SW 1271 (cell line): ENCODE measurements at regions not wholly inside any gene's neighbourhood (a gene's known extent, or its start where the extent isn't known, plus 50 kb on each side); places are given as distances from the start of the nearest gene placed in this dataset.
"Not testable (repeated sequence)": the region's sequence is repeated elsewhere in the genome, so short reads cannot be mapped to it uniquely, and the experiment has no call there.

Source experiments
- DNase-seq, 2 experiments: peaks; one replicate each; lab custom pipeline; 2025; lab: John Stamatoyannopoulos, UW

DNA sequence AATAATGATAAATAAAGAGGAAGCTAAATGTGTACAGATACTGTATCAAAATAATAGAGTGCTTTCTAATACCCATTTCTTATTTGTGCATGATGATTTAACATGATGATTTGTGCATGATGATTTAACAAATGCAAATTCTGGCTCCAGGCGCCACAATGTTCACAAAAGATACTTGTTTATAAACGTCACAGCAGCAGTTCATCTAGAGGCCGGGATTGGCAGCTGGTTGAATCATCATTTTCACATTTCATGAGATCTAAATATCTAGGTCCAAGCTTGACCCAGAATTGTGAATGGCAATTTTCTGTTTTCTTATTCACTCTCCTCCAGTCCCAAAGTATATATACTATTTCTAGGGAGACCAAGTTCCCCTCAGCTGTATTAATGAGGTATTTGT is 322.0 kb downstream of the SUCLG1 start:
- no peak for DNase-seq

DNA sequence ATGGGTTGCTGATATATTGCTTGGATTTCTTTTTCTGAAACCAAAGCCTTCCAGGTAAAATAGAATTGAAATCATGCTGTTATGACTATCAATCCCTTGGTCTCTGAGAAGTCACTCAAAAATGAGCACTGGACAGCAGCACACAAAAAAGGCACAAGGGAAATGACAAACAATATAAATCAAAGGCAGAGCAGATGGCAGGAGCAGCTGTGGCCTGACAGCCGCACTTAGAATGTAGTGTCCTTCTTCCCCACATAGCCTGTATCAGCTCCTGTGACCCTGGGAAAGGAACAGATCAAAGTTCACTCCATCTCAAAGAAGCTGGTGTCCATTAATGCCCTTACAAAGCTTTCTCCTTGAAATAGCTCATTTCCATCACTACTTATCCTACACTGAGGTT is 326.7 kb downstream of the SUCLG1 start:
- DNase-seq = no peak

DNA sequence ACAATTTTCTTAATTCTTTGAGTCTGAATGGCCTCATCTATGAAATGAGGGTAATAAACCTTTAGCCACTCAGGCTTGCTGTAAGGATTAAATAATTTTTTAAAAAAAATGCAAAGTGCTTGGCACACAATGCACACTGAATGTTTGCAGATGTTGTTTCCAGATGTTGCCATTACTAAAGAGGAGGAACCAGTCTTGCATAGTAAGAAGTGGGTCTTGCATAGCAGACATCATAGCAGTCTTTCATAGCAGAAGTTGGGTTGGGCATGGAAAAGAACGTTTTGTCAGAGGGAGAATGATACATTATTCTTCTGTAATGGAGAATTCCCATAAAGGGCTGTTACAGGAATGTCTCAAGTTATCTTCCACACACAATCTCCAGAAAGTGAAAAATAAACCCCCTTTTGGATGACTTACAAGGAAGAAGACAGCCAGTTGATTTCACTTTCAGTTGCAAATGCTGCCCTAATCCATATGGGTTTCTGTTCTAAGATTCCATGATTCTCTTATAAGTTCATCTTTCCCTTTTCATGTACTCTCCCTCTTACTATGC is 327.7 kb downstream of the SUCLG1 start:
- DNase-seq = no peak

DNA sequence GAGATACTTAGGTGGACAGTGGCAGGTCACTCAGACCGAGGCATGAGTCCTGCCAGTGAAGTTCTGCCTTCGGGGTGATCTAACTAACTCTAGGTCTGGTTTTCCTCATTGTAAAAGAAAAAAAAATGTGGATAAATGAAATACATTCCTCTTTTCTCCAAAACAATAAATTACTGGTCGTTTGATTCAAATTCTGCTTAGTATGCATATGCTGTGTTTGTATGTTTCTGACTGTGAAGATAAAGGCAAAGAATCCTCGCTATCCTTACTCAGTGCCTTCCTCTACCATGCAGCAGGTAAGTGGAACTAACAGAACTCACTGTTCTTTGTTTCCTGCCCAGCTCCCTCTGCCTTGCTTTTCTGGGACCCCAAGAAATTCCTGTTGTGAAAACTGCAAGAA is 330.1 kb downstream of the SUCLG1 start:
- DNase-seq = no peak

DNA sequence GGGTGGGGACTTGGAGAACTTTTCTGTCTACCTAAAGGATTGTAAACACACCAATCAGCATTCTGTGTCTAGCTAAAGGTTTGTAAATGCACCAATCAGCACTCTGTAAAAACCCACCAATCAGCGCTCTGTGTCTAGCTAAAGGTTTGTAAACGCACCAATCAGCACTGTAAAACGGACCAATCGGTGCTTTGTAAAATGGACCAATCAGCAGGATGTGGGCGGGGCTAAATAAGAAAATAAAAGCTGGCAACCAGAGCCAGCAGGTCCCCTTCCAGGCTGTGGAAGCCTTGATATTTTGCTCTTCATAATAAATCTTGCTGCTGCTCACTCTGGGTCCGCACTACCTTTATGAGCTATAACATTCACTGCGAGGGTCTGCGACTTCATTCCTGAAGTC is 331.3 kb downstream of the SUCLG1 start:
- not testable (repeated sequence) for DNase-seq

DNA sequence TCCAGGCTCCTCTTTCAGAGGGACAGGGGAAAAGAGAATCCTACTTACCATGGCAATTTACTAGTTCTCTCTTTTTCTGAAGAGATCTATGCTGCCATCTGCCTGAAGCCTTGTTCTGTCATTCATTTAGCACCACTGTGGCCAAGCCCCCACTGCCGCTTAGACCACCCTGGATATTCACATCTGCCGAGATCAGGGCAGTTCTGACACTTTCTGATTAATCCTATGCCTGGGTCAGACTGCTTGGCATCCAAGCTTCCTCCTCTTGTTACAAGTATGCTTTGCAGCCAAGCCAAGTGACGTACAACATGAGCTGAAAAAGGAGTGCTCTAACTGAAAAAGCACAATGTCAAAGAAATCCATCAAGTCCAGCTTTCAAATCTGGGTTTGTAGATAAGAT is 332.6 kb downstream of the SUCLG1 start:
- DNase-seq = no peak

DNA sequence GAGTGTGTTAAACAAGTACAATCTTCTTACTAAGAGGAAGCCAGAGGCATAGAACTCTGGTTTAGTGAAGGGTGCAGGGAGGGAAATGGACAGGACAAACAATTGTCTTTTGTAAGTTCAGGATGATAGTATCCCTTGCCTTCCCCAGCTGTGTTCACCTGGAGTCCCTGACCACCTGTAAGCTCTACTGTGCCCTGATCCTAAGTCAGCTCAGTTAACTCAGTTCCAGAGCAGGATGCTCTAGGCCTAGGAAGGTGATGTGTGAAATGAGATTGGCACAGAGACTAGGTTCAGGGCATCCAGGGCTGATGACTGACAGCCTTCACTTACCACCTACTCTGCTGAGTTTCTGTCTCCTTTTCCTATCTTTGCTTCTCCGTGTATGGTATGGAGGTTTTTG is 333.0 kb downstream of the SUCLG1 start:
- DNase-seq = no peak

DNA sequence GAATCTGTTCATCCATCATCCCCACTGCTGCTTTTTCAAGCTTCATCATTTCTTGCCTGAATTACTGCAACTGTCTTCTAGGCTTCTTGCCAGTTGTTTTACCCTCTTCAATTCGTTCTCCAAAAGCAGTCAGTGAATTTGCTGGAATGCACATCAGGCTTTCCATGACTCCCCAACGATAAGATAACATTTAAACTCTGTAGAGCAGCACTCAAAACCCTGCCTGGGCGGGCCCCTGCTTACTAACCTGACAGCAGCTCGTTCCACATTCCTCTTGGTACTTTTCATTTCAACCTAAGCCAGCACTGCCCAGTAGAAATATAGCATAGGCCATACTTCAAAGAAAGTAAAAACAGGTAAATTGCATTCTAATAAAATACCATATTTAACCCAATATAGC is 342.9 kb downstream of the SUCLG1 start:
- DNase-seq = no peak

DNA sequence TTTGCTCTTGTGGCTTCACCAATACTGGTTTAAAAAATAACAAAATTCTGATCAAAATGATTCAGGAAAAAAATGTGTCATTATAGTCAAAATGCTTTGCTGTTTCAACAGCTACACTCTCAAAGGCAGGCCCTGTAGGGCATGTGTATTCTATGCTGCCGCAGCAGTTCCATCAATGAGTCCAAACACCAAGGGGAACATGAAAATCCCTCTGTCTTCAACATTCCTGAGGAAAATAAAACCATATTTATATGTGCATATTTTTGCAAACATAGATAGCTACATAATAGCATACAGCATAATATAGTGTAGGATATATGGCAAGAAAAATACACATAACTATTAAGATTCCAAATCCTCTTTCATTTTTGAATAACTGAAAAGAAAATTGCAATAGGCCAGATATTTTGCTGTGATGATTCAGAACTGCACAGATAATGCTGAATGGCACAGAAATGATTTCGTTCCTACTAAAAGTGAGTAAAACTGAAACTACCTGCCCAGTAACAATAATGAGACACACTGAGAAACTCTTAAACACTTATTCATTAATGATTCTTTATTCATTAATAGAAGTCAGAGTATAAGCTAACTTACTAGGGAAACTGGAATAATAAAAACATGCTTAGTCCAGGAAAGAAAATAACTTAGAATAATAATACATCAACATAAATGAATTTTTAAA is 343.8 kb downstream of the SUCLG1 start:
- no peak for DNase-seq

DNA sequence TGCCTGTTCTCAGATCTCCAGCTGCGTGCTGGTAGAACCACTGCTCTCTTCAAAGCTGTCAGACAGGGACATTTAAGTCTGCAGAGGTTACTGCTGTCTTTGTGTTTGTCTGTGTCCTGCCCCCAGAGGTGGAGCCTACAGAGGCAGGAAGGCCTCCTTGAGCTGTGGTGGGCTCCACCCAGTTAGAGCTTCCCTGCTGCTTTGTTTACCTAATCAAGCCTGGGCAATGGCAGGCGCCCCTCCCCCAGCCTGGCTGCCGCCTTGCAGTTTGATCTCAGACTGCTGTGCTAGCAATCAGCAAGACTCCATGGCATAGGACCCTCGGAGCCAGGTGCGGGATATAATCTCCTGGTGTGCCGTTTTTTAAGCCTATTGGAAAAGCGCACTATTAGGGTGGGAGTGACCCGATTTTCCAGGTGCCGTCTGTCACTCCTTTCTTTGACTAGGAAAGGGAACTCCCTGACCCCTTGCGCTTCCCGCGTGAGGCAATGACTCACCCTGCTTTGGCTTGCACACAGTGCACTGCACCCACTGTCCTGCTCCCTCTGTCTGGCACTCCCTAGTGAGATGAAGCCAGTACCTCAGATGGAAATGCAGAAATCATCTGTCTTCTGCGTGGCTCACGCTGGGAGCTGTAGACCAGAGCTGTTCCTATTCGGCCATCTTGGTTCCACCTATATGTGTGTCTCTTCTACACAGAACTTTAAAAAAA is 355.1 kb downstream of the SUCLG1 start:
- DNase-seq = not testable (repeated sequence)

DNA sequence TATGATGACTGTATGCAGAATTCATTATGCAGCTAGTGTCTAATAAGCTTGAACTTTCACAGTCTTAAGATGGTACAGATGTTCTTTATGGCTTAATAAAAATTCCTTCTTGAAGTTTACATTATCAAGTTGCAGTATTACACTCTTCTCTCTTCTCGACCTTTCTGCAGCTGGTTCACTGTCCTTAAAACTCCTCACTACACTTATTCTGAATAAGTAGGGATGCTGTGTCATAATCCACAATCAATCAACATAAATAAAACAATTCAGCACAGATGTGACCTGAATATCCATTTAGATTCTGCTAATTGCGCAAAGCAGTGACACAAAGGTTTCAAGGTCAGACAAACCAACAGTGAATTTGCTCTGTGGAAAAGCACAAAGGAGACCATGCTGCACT is 356.8 kb downstream of the SUCLG1 start:
- DNase-seq = no peak

DNA sequence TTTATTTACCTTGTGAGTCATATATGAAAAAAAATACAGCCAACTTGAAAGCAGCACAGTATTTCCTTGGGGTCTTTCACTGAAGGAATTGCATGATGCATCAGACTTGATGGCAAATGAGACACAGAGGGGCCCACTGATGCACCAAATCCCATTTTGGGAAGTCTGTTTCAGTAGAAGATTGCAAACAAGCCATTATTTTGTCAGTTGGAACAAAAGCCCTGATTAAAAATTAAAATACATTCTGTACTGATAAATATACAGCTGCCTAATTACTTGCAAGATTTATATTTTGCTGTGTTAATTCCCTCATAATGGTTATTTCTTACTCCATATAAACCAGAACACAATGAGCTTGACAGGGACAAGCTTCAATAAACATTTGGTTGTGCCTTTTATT is 370.4 kb downstream of the SUCLG1 start:
- DNase-seq = no peak

DNA sequence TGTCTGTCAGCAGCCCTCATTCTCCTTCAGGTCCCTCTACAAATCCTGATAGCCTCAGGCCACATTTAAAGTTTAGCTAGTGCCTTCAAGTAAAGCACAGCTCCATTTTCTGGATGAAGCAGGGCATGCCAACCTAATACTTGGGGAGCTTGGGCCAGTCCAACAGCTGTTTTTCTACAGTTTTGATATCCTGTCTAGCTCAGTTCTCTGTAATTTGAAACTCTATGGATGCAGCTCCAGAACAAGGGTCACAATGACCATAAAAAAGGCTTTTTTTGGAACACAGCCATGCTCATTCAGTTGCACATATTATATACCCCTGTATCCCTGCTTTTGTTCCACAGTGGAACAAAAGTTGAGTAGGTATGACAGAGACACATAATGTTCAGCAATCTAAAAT is 373.5 kb downstream of the SUCLG1 start:
- no peak for DNase-seq

DNA sequence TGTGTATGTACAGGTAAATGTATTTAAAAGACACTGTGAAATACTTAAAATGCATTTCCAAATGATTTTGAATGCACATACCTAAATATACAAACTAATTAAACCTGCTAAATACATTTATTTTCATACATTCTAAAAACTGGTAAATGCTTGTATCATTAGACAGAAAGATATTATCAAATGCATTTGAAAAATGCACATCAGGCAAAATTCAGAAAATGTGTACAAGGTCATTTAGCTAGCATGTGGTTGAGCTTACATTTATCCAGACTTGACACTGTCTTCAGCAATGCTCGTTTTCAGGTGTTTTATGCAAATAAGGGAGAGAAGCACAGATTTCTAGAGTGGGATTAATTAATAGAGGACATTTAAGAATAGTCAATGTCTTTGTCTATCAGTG is 374.2 kb downstream of the SUCLG1 start:
- DNase-seq = no peak

DNA sequence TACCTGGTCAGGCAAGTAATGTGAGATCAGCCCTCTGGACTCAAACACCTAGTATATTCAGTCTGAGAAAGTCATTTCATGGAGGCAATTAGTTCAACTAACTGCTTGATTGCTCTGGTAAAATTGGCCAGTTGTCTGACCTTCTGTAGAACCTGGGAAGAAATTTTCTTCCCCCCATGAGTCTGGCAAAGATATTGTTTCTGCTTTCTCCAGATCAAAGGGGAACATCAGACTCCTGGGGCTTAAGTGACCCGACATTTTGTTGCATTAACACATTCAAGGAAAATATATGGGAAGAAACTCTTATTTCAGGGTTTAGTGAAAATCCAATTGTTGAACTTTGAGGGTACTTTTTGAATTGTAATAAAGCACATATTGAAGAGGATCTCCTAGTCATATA is 375.1 kb downstream of the SUCLG1 start:
- no peak for DNase-seq

DNA sequence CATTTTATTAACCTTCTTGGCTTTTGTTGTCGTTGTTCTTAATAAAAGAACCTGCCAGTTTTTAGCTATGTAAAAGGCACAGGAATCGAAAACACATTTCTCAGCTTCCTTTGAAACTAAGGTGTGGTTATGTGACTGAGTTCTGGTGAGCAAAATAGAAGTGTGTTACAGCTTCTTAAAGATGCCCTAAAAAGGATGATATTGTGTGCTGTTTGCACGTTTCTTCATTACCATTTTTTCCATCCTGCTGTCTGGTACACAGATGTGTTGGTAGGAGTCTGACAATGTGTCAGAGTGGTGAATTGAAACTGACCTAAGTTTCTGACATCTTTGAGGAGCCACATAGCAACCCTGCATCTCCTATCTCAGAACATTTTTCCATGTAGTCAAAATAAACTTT is 380.6 kb downstream of the SUCLG1 start:
- no peak for DNase-seq

DNA sequence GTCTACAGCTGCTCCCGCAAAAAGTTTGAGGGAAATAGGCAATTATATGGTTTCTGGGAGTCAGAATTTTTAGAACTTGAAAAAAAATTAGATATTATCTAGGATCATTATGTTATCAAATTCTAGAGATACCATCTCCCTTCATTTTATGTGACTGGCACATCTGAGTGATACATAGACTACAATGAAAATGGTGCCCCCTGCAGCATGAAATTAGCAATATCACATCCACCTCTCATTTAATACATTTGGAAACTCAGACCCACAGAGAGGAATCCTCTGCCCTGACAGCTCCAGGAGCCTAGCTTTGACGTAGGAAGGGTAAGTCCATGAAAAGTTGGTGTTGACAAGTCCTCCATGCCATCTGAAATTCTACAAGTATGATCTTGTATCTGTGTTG is 381.6 kb downstream of the SUCLG1 start:
- peak in 1 of 2 experiments; percentile 23 for DNase-seq

DNA sequence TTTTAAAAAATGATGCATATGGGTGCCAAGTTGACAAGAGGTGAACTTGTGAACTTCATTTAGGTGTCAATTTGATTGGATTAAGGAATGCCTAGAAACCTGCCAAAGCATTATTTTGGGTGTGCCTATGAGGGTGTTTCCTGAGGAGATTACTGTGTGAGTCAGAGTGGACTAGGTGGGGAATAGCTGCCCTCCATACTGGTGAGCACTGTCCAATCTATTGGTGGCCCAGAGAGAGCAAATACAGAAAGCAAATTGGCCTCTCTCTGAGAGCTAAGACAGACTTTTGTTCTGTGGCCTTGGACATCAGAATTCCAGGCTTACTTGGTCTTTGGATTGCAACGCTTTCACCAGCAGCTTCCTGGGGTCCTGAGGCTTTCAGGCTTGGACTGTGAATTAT is 388.0 kb downstream of the SUCLG1 start:
- DNase-seq = no peak

DNA sequence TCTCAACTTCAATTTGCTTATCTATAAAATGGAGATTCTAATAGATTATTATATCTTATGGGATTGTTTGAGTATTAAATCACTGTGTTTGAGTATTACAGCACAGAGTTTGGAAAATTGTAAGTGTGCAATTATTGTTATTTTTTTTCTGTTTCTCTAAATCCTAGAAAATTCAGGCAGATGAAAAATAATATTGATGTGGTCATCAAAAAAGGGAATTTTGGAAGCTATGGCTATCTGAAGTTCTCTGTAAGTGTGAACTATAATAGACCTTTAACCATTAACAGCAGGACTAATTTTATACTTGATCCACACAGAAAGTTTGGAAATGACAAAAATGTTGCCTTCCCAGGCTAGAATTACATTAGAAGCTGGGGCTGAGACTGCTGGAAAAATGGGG is 393.2 kb downstream of the SUCLG1 start:
- DNase-seq = no peak

DNA sequence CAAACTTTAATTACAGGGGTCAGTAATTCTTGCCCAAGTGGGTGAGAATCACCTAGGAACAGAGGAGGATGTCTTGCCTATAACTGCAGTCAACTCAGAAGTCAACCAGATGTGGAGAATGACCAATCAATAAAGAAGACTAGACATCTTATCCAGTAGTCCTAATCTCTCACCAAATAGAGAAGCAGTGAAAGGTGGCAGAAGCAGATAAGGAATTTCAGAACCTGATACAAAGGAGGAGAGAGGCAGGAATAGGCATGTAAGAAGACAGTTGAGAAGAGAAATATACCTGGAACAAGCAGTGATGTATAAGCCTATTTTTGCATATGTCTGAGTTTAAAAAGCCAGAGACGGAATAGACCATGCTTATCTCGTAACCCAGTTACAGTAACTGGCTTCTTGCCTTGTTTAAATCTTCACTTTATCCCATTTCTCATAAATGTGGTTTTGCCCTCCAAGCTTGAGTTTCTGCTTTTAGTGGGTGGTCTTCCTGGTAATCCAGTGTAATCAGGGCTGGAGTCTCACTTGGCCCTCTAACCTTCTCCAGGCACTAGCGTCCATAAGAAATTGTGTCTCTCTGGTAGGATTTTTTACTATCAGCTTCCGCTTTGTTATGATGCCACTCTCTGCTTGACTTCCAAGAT is 401.0 kb downstream of the SUCLG1 start:
- DNase-seq = no peak

DNA sequence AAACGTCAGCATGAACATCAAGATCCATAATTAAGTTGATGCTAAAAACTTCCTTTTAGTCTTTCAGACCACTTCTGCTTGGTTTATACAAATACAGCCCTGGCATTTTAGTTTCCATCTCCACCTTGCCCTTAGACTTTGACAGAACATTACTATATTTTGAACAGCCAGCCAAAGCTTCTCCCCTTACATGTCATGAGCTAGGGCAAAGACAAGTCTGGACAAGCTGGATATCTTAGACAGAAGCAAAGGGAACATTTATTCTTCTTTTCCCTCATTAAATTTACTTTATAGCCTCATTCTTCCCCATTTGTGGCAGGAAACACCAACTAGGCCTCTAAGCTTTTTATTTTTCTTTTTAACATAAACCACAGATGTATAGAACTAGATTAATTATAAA is 403.3 kb downstream of the SUCLG1 start:
- DNase-seq = no peak

DNA sequence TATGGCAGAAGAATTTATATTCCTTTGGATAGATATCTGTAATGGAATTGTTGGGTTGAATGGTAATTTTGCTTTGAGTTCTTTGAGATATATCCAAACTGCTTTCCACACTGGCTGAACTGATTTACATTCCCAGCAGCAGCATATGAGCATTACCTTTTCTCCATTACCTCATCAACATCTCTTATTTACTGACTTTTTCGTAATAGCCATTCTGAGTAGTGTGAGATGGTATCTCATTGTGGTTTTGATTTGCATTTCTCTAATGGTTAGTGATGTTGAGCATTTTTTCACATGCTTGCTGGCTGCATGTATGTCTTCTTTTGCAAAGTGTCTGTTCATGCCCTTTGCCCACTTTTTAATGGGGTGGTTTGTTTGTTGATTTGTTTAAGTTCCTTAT is 404.5 kb downstream of the SUCLG1 start:
- not testable (repeated sequence) for DNase-seq

DNA sequence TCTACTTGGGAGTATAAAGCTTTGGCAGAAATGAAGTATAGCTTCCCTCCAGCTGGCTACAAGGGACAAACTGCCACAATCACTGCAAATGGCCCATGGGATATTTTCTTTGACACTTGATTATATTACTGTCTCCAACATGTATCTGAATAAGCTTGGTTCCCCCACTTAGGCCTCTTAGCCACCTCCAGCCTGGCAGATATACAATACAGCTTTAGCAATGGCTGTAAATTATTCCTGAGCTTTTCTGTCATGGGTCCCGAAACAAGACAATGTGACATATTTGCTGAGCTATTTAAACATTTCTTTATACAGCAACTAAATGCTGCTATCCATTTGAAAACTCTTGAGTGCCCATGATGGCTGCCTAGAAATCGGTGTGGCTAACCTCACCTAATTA is 406.2 kb downstream of the SUCLG1 start:
- DNase-seq = no peak
